ENCODE measurements at regions not wholly inside any gene's neighbourhood (a gene's known extent, or its start where the extent isn't known, plus 50 kb on each side); places are given as distances from the start of the nearest gene placed in this dataset.

- no peak for TF ChIP-seq POLR2AphosphoS5 (IDR thresholded peaks at IDR 0.05; ENCODE audit: low read depth)
- no peak for TF ChIP-seq CTCF (conservative IDR thresholded peaks at IDR 0.05; ENCODE audit: low read depth in 2 of 2)
- TF ChIP-seq EZH2 (IDR thresholded peaks at IDR 0.05; ENCODE audit: low read depth, unreplicated experiment): no peak
- no peak for TF ChIP-seq REST (IDR thresholded peaks at IDR 0.05; ENCODE audit: unreplicated experiment)
- TF ChIP-seq ETS1 (IDR thresholded peaks at IDR 0.05): no peak
- TF ChIP-seq EZH2phosphoT487 (IDR thresholded peaks at IDR 0.05; ENCODE audit: unreplicated experiment): no peak
- no peak for TF ChIP-seq CREB1 (CRISPR knock-in tag; IDR thresholded peaks at IDR 0.05; ENCODE audit: low read depth)
- no peak for TF ChIP-seq ZNF331 (CRISPR knock-in tag; IDR thresholded peaks at IDR 0.05; ENCODE audit: low read depth)
Measured at GRCh38 chr4:15348236-15348635, 79.6 kb upstream of the C1QTNF7 start.
